ENCODE measurements at regions not wholly inside any gene's neighbourhood (a gene's known extent, or its start where the extent isn't known, plus 50 kb on each side); places are given as distances from the start of the nearest gene placed in this dataset.

- no peak for DNase-seq (ENCODE audit: low read depth in 1 of 2, low spot score in 1 of 2)
Measured at GRCh38 chr3:68004091-68004490, 349.7 kb upstream of the SUCLG2 start.

GRCh38 chr3:67998281-67998680 lies 343.9 kb upstream of the SUCLG2 start:
- Histone ChIP-seq H3K27ac (replicated peaks) (no peak overlapping the region), H3K4me3 (replicated peaks; ENCODE audit: insufficient read depth, low read length) (no peak overlapping the region), H3K27me3 (ENCODE audit: insufficient read depth, poor library complexity, severe bottlenecking) (no peaks in the 10 kb centered on the region)
- TF ChIP-seq GABPA (IDR thresholded peaks at IDR 0.05; ENCODE audit: low read depth) (no peak), POLR2AphosphoS5 (IDR thresholded peaks at IDR 0.05; ENCODE audit: low read depth) (no peak), REST (IDR thresholded peaks at IDR 0.05; ENCODE audit: insufficient replicate concordance, low read depth) (no peak)
- DNase-seq (ENCODE audit: low read depth in 1 of 2, low spot score in 1 of 2) = no peak

More at GRCh38 chr3:68004091-68004490, 349.7 kb upstream of the SUCLG2 start:
- Histone ChIP-seq H3K27ac (replicated peaks) (no peak overlapping the region), H3K27me3 (ENCODE audit: insufficient read depth, poor library complexity, severe bottlenecking) (peaks cover 9% of the 10 kb centered on the region), H3K4me3 (replicated peaks; ENCODE audit: insufficient read depth, low read length) (no peak overlapping the region)
- TF ChIP-seq CTCF (IDR thresholded peaks at IDR 0.05; ENCODE audit: insufficient read depth, low read length) (no peak), POLR2AphosphoS5 (IDR thresholded peaks at IDR 0.05; ENCODE audit: low read depth) (no peak)

GRCh38 chr3:67995206-67995605 lies 340.8 kb upstream of the SUCLG2 start:
- no peak overlapping the region for H3K4me3 ChIP-seq (replicated peaks; ENCODE audit: insufficient read depth, low read length)
- H3K27me3 ChIP-seq (ENCODE audit: insufficient read depth, poor library complexity, severe bottlenecking) = no peaks in the 10 kb centered on the region
- DNase-seq (ENCODE audit: low read depth in 1 of 2, low spot score in 1 of 2) = no peak
- no peak overlapping the region for H3K27ac ChIP-seq (replicated peaks)
- no peak for TF ChIP-seq SPI1 (IDR thresholded peaks at IDR 0.05; ENCODE audit: borderline replicate concordance, low read depth)
- TF ChIP-seq REST (IDR thresholded peaks at IDR 0.05; ENCODE audit: insufficient replicate concordance, low read depth) = no peak
- TF ChIP-seq POLR2AphosphoS5 (IDR thresholded peaks at IDR 0.05; ENCODE audit: low read depth) = no peak
- no peak for TF ChIP-seq CTCF (IDR thresholded peaks at IDR 0.05; ENCODE audit: insufficient read depth, low read length)
- TF ChIP-seq GABPA (IDR thresholded peaks at IDR 0.05; ENCODE audit: low read depth) = no peak

- no peak for TF ChIP-seq GABPA (IDR thresholded peaks at IDR 0.05; ENCODE audit: low read depth)
- no peak for TF ChIP-seq SPI1 (IDR thresholded peaks at IDR 0.05; ENCODE audit: borderline replicate concordance, low read depth)
- Histone ChIP-seq H3K27ac (replicated peaks) (no peak overlapping the region), H3K4me3 (replicated peaks; ENCODE audit: insufficient read depth, low read length) (no peak overlapping the region), H3K27me3 (ENCODE audit: insufficient read depth, poor library complexity, severe bottlenecking) (no peaks in the 10 kb centered on the region)
- DNase-seq (ENCODE audit: low read depth in 1 of 2, low spot score in 1 of 2) = no peak
Measured at GRCh38 chr3:67986706-67987105, 332.3 kb upstream of the SUCLG2 start.

- Histone ChIP-seq H3K27ac (replicated peaks) (no peak overlapping the region), H3K4me3 (replicated peaks; ENCODE audit: insufficient read depth, low read length) (no peak overlapping the region), H3K27me3 (ENCODE audit: insufficient read depth, poor library complexity, severe bottlenecking) (no peaks in the 10 kb centered on the region)
- TF ChIP-seq SPI1 (IDR thresholded peaks at IDR 0.05; ENCODE audit: borderline replicate concordance, low read depth) = no peak
- no peak for DNase-seq (ENCODE audit: low read depth in 1 of 2, low spot score in 1 of 2)
Measured at GRCh38 chr3:67983166-67983565, 328.8 kb upstream of the SUCLG2 start.
